Endothelial cell of umbilical vein (primary cell): ENCODE measurements at regions not wholly inside any gene's neighbourhood (a gene's known extent, or its start where the extent isn't known, plus 50 kb on each side); places are given as distances from the start of the nearest gene placed in this dataset.

Experiments used
- BruUV-seq: library from RNA; stranded (reverse); fragments of 400-500 nt; replicated peaks from 2 replicates; lab custom pipeline; 2021; lab: Mats Ljungman, UMichigan
- CTCF ChIA-PET: fragments of 300-600, 350-600 bp; sonication (Branson Sonifier 250); formaldehyde crosslinking; loops from one replicate; lab custom pipeline; 2021; ENCODE audit warnings: antibody characterized with exemption, inconsistent platforms; lab: Charles Lee
- POLR2A ChIA-PET: fragments of 300-600, 350-600 bp; sonication (Branson Sonifier 250); formaldehyde crosslinking; loops from one replicate; lab custom pipeline; 2021; ENCODE audit warnings: antibody characterized with exemption, inconsistent platforms; lab: Charles Lee
- DNase-seq: peaks from one replicate; pipeline ENCODE4 v3.0.0-alpha.2; 2011; ENCODE audit warnings: low read depth, low spot score
- FAIRE-seq: peaks from 2 replicates; lab custom pipeline; 2011; peaks lifted over from hg19 to GRCh38; lab: Jason Lieb, UNC
- H2AFZ ChIP-seq: 2 replicates; pipeline ENCODE4 v1.6.0; 2012; ENCODE audit warnings: low read depth, low read length, control low read depth, inconsistent platforms
- H3K27ac ChIP-seq: 2 replicates; pipeline ENCODE4 v1.5.1; 2011; ENCODE audit warnings: low read depth, mild to moderate bottlenecking, control low read depth, low read length, moderate library complexity; ENCODE audit not compliant: insufficient read depth
- H3K27me3 ChIP-seq, 2 experiments: 2 replicates each; pipeline versions ENCODE4 v1.6.0 to v1.6.1; 2011; ENCODE audit warnings: low read length in 2 of 2, mixed read lengths in 1 of 2; ENCODE audit not compliant: control insufficient read depth in 2 of 2, insufficient read depth in 2 of 2
- H3K36me3 ChIP-seq, 2 experiments: 2 replicates in 1 of 2; 3 replicates in 1 of 2; pipeline ENCODE4 v1.5.1; 2011; ENCODE audit warnings: low read length in 2 of 2, mild to moderate bottlenecking in 1 of 2, moderate library complexity in 1 of 2; ENCODE audit not compliant: control insufficient read depth in 2 of 2, insufficient read depth in 2 of 2; ENCODE audit errors: extremely low read depth in 1 of 2
- H3K4me1 ChIP-seq: 3 replicates; pipeline ENCODE4 v1.5.1; 2011; ENCODE audit warnings: mild to moderate bottlenecking, low read length; ENCODE audit not compliant: control insufficient read depth, insufficient read depth; ENCODE audit errors: extremely low read depth
- H3K4me2 ChIP-seq: 2 replicates; pipeline ENCODE4 v1.6.1; 2011; ENCODE audit warnings: low read length, control low read depth, mixed read lengths; ENCODE audit not compliant: insufficient read depth
- H3K4me3 ChIP-seq, 3 experiments: fragments of 200-600 bp in 1 of 3; sonication (generic), shearing (Covaris generic) in 1 of 3; replicated peaks in 1 of 3; 2 replicates each; pipeline ENCODE4 v1.5.1; 2011 to 2016; ENCODE audit warnings: control low read depth in 3 of 3, low read length in 3 of 3, mild to moderate bottlenecking in 2 of 3, inconsistent platforms in 1 of 3, low read depth in 1 of 3, moderate library complexity in 1 of 3; ENCODE audit not compliant: insufficient read depth in 1 of 3
- H3K79me2 ChIP-seq: 2 replicates; pipeline ENCODE4 v1.6.0; 2012; ENCODE audit warnings: low read length, inconsistent platforms; ENCODE audit not compliant: control insufficient read depth, insufficient read depth
- H3K9ac ChIP-seq: replicated peaks from 2 replicates; pipeline ENCODE3; 2011; ENCODE audit warnings: low read length, control low read depth; ENCODE audit not compliant: insufficient read depth; ENCODE audit errors: extremely low read depth
- H3K9me1 ChIP-seq: replicated peaks from 3 replicates; pipeline ENCODE4 v1.6.0; 2011; ENCODE audit warnings: mild to moderate bottlenecking, low read length; ENCODE audit not compliant: control insufficient read depth, insufficient read depth; ENCODE audit errors: extremely low read depth
- H3K9me3 ChIP-seq: replicated peaks from 2 replicates; pipeline ENCODE4 v1.5.1; 2012; ENCODE audit warnings: low read length, inconsistent platforms; ENCODE audit not compliant: control insufficient read depth, insufficient read depth
- H4K20me1 ChIP-seq: replicated peaks from 2 replicates; pipeline ENCODE3; 2011; ENCODE audit warnings: mild to moderate bottlenecking, low read length; ENCODE audit not compliant: control insufficient read depth, insufficient read depth; ENCODE audit errors: extremely low read depth
- CTCF ChIP-seq, 2 donors: IDR thresholded peaks; 1 replicate in 1 of 2; 2 replicates in 1 of 2; pipeline ENCODE4 v1.5.1; 2011; ENCODE audit warnings: low read length in 2 of 2, mild to moderate bottlenecking in 2 of 2, moderate library complexity in 2 of 2, control low read depth in 1 of 2, inconsistent platforms in 1 of 2, low read depth in 1 of 2; ENCODE audit not compliant: insufficient read depth in 1 of 2; ENCODE audit errors: extremely low read depth in 1 of 2
- EZH2 ChIP-seq: IDR thresholded peaks from 2 replicates; pipeline ENCODE4 v1.6.1; 2012; ENCODE audit warnings: borderline replicate concordance, low read depth, mild to moderate bottlenecking, moderate library complexity, low read length, inconsistent platforms; ENCODE audit not compliant: severe bottlenecking
- FOS ChIP-seq: IDR thresholded peaks from 2 replicates; pipeline ENCODE4 v1.6.1; 2011; ENCODE audit warnings: mild to moderate bottlenecking, low read length, moderate library complexity, borderline replicate concordance; ENCODE audit not compliant: insufficient read depth
- GATA2 ChIP-seq: IDR thresholded peaks from 2 replicates; pipeline ENCODE4 v1.7.0; 2011; ENCODE audit warnings: low read depth, mild to moderate bottlenecking, moderate library complexity, mixed read lengths, low read length; ENCODE audit not compliant: insufficient read length, insufficient read depth
- JUN ChIP-seq: IDR thresholded peaks from 2 replicates; pipeline ENCODE4 v1.6.1; 2011; ENCODE audit warnings: borderline replicate concordance, low read depth; ENCODE audit not compliant: insufficient read length, insufficient read depth
- MAX ChIP-seq: IDR thresholded peaks from 2 replicates; pipeline ENCODE4 v1.6.1; 2011; ENCODE audit not compliant: insufficient read depth, insufficient read length
- MYC ChIP-seq: IDR thresholded peaks from one replicate; pipeline ENCODE4 v1.6.1; 2011; ENCODE audit warnings: mild to moderate bottlenecking, low read depth, low read length
- POLR2A ChIP-seq: IDR thresholded peaks from 2 replicates; pipeline ENCODE4 v1.6.1; 2012; ENCODE audit warnings: low read depth, mild to moderate bottlenecking, control low read depth, low read length
- POLR2AphosphoS5 ChIP-seq: IDR thresholded peaks from 2 replicates; pipeline ENCODE4 v1.6.1; 2012; ENCODE audit warnings: low read depth, mild to moderate bottlenecking, control low read depth, low read length, moderate library complexity; ENCODE audit not compliant: insufficient read depth
- dilution Hi-C: fragments of 300-500 bp; cut with MboI; formaldehyde crosslinking; loops from one replicate; pipeline ENCODE4 v1.15.0; 2019; ENCODE audit warnings: low sequenced_read_pairs; ENCODE audit not compliant: extremely low pct_ligation_motif_present
- intact Hi-C: fragments of 100-400 bp; cut with micrococcal nuclease; formaldehyde crosslinking; loops from one replicate; pipeline ENCODE4 v1.10.0; 2022

GRCh38 chr7:83882551-83882950 lies 233.6 kb upstream of the SEMA3E start:
- no peak for FAIRE-seq
- Histone ChIP-seq H3K9me1 (no peaks in the 10 kb centered on the region), H3K4me3 (no peak overlapping the region), H3K4me1 (no peaks in the 10 kb centered on the region), H3K9ac (no peak overlapping the region), H2AFZ (no peak overlapping the region), H3K4me2 (no peak overlapping the region), H3K27me3 (peaks cover 0 to 6% of the 10 kb centered on the region in 2 experiments), H3K79me2 (no peaks in the 10 kb centered on the region), H3K27ac (no peak overlapping the region), H3K36me3 (no peaks in the 10 kb centered on the region), H4K20me1 (no peaks in the 10 kb centered on the region), H3K9me3 (no peaks in the 10 kb centered on the region)
- ChIA-PET POLR2A (no interaction called here), CTCF (no interaction called here)
- TF ChIP-seq POLR2A, result no peak
- TF ChIP-seq MYC, result no peak
- TF ChIP-seq JUN, result no peak
- no peak for TF ChIP-seq FOS
- TF ChIP-seq EZH2, result no peak
- no peak for TF ChIP-seq POLR2AphosphoS5
- no peak for TF ChIP-seq GATA2
- no peak for TF ChIP-seq MAX
- no peak for TF ChIP-seq CTCF (IDR thresholded peaks at IDR 0.05; ENCODE audit: extremely low read depth in 1 of 2, insufficient read depth in 1 of 2, low read depth in 1 of 2, low read length in 2 of 2)
- DNase-seq, result no peak
- BruUV-seq, result no TSS peak
- intact Hi-C loops (no loop called here), dilution Hi-C loops (no loop called here)
